ENCODE measurements at regions not wholly inside any gene's neighbourhood (a gene's known extent, or its start where the extent isn't known, plus 50 kb on each side); places are given as distances from the start of the nearest gene placed in this dataset.

DNA sequence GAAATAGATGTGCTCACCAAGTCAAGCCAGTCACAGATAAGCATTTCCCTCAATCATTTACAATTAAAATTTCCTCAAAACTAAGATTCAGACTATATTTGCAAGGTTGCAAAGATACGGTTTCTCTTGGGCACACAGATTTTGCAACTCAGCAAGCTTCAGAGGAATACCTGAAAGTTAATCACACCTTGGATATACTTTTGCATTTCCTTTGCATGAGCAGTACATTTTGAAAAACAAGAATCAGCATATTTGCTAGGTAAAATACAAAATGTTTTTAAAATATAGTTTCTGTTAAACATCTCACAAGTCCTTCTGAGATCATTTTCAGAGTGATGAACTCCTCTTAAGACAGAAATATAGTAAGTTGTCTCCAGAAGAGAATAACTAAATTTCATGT, 336.9 kb downstream of the DUSP6 start:
- H3K27ac Mint-ChIP-seq: no peak overlapping the region
- intact Hi-C loops (cut with micrococcal nuclease): loop anchor here (5.0 to 10.0 kb wide), 6 partner anchors 659 to 1922 kb away; no protein-coding TSS in a partner anchor

GRCh38 chr12:88998421-88998820, 353.9 kb downstream of the DUSP6 start:
- Mint-ChIP-seq H3K27me3 (peaks cover 6% of the 10 kb centered on the region), H3K9me3 (no peaks in the 10 kb centered on the region), H3K4me3 (no peak overlapping the region), H3K36me3 (no peaks in the 10 kb centered on the region), H3K4me1 (ENCODE audit: low read depth) (no peaks in the 10 kb centered on the region), H3K27ac (no peak overlapping the region)
- CTCF ChIA-PET: no interaction called here
- DNase-seq: no peak
- POLR2A ChIA-PET: no interaction called here
- intact Hi-C loops (cut with micrococcal nuclease): no loop called here

More for the DNA sequence above, 336.9 kb downstream of the DUSP6 start:
- no peaks in the 10 kb centered on the region for H3K36me3 Mint-ChIP-seq
- H3K4me3 Mint-ChIP-seq: no peak overlapping the region
- CTCF ChIA-PET: no interaction called here
- no peaks in the 10 kb centered on the region for H3K9me3 Mint-ChIP-seq
- POLR2A ChIA-PET: no interaction called here
- peaks cover 12% of the 10 kb centered on the region for H3K27me3 Mint-ChIP-seq
- DNase-seq: no peak
- peaks cover 4% of the 10 kb centered on the region for H3K4me1 Mint-ChIP-seq (ENCODE audit: low read depth)

DNA sequence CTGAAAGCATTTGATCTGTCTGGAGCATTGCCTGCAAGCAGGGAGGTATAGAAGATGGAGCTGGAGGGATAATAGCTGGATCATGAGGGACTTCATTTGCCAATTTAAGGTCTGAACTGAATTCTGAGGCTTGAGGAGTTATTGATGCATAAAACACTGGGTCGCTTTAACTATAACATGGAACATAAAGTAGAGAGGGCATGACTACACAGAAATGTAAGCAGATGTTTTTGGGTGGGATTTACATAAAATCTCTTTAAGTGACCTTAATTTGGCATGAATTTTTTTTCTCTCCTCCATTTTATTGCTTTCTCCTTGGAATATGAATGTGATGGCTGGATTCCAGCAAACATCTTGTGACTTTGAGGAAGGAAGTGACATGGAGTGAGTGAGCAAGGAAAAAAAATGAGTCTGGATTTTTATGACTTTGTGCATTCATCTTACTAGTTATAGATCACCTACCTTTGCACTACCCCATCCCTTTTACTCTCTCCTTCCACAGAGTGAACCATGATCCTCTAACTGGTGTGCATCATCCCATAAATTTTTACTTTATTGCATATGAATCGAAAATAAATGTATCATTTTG, 356.0 kb downstream of the DUSP6 start:
- CTCF ChIA-PET: no interaction called here
- Mint-ChIP-seq H3K4me1 (ENCODE audit: low read depth) (no peaks in the 10 kb centered on the region), H3K27me3 (peaks cover 6% of the 10 kb centered on the region), H3K36me3 (no peaks in the 10 kb centered on the region), H3K27ac (no peak overlapping the region), H3K4me3 (no peak overlapping the region), H3K9me3 (no peaks in the 10 kb centered on the region)
- DNase-seq: no peak
- POLR2A ChIA-PET: no interaction called here
- intact Hi-C loops (cut with micrococcal nuclease): no loop called here

DNA sequence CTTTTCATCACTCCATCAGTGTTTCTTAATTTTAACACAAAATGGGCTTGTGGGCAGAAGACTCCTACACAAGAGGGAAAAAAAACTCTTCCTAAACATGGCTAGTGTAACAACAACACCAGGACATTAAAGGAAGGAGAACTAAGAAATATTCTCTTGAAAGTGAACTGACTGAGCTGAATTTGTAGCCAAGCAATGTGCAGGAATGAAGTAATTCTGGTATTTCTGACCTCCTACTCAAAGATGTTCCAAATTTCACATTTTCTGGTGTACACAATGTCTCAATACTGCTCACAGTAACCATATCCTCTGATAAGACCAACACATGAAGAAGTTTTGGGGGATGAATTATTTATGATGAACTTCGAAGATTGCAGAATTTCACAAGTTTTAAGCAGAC, 357.3 kb downstream of the DUSP6 start:
- Mint-ChIP-seq H3K36me3 (no peaks in the 10 kb centered on the region), H3K4me1 (ENCODE audit: low read depth) (no peaks in the 10 kb centered on the region), H3K27me3 (peaks cover 6% of the 10 kb centered on the region), H3K9me3 (no peaks in the 10 kb centered on the region), H3K4me3 (no peak overlapping the region), H3K27ac (no peak overlapping the region)
- no peak for DNase-seq
- intact Hi-C loops (cut with micrococcal nuclease): no loop called here
- ChIA-PET POLR2A (no interaction called here), CTCF (interaction anchor here (0.6 to 1.9 kb wide), 2 partner anchors 43 to 840 kb away, joined by 3 to 5 read pairs; no protein-coding TSS in a partner anchor)

GRCh38 chr12:88994537-88994936, 357.8 kb downstream of the DUSP6 start:
- H3K9me3 Mint-ChIP-seq: no peaks in the 10 kb centered on the region
- H3K36me3 Mint-ChIP-seq: no peaks in the 10 kb centered on the region
- CTCF ChIA-PET: interaction anchor here (0.6 to 1.9 kb wide), 3 partner anchors 44 to 1208 kb away, joined by 3 to 5 read pairs (median 3); no protein-coding TSS in a partner anchor
- no peaks in the 10 kb centered on the region for H3K4me1 Mint-ChIP-seq (ENCODE audit: low read depth)
- peaks cover 6% of the 10 kb centered on the region for H3K27me3 Mint-ChIP-seq
- no peak for DNase-seq
- no peak overlapping the region for H3K27ac Mint-ChIP-seq
- POLR2A ChIA-PET: no interaction called here
- H3K4me3 Mint-ChIP-seq: no peak overlapping the region
- intact Hi-C loops (cut with micrococcal nuclease): no loop called here

- DNase-seq: no peak
- Mint-ChIP-seq H3K9me3 (no peaks in the 10 kb centered on the region), H3K27ac (no peak overlapping the region), H3K27me3 (peaks cover 6% of the 10 kb centered on the region), H3K4me1 (ENCODE audit: low read depth) (no peaks in the 10 kb centered on the region), H3K4me3 (no peak overlapping the region), H3K36me3 (no peaks in the 10 kb centered on the region)
- POLR2A ChIA-PET: no interaction called here
- intact Hi-C loops (cut with micrococcal nuclease): no loop called here
- CTCF ChIA-PET: interaction anchor here (0.6 to 1.9 kb wide), 4 partner anchors 10 to 1208 kb away, joined by 3 to 5 read pairs (median 4); no protein-coding TSS in a partner anchor
Observed at GRCh38 chr12:88993651-88994050, 358.6 kb downstream of the DUSP6 start.

- Mint-ChIP-seq H3K4me3 (no peak overlapping the region), H3K4me1 (ENCODE audit: low read depth) (no peaks in the 10 kb centered on the region), H3K9me3 (no peaks in the 10 kb centered on the region), H3K36me3 (no peaks in the 10 kb centered on the region), H3K27ac (no peak overlapping the region), H3K27me3 (peaks cover 15% of the 10 kb centered on the region)
- CTCF ChIA-PET: interaction anchor here (0.6 kb wide), 1 partner anchor 591 kb away, joined by 3 read pairs; no protein-coding TSS in a partner anchor
- intact Hi-C loops (cut with micrococcal nuclease): no loop called here
- POLR2A ChIA-PET: no interaction called here
- no peak for DNase-seq
Observed at GRCh38 chr12:88986056-88986455, 366.2 kb downstream of the DUSP6 start.

DNA sequence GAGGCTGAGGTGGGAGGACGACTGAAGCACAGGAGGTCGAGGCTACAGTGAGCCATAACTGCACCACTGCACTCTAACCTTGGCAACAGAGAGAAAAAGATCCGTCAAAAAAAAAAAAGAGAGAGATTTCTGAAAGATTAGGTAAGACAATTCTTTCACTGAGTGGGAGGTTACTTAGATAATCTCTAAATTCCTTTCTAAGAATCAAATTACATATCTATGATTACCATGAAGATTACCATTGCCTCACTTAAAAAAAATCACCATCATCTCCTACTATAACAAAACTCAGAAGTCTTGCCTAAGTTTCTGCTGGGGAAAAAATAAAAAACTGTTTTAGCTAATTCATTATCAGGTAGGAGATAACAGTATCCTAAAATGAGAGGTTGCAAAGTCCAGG, 366.7 kb downstream of the DUSP6 start:
- Mint-ChIP-seq H3K27ac (no peak overlapping the region), H3K36me3 (no peaks in the 10 kb centered on the region), H3K4me3 (no peak overlapping the region), H3K4me1 (ENCODE audit: low read depth) (no peaks in the 10 kb centered on the region), H3K9me3 (no peaks in the 10 kb centered on the region), H3K27me3 (peaks cover 15% of the 10 kb centered on the region)
- no peak for DNase-seq
- intact Hi-C loops (cut with micrococcal nuclease): no loop called here
- CTCF ChIA-PET: interaction anchor here (0.6 kb wide), 1 partner anchor 591 kb away, joined by 3 read pairs; no protein-coding TSS in a partner anchor
- POLR2A ChIA-PET: no interaction called here

DNA sequence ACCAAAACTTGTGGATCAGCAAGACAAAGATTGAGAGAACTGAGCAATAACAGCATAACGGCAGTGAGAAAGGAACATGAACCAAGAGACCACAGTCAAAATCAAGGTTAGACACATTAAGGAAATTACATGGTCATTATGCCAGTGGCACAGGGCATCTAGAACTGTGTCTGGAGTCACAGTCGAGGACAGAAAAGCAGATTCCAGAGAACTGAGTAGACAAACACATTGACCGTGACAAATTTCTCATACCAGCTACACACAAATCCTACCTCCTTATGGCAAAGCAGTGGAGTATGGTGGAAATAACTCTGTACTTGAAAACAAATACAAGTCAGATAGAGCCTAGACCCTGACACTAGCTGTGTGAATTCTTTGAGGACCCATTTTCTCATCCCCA, 367.3 kb downstream of the DUSP6 start:
- POLR2A ChIA-PET: no interaction called here
- intact Hi-C loops (cut with micrococcal nuclease): no loop called here
- Mint-ChIP-seq H3K27me3 (peaks cover 19% of the 10 kb centered on the region), H3K36me3 (no peaks in the 10 kb centered on the region), H3K27ac (no peak overlapping the region), H3K4me1 (ENCODE audit: low read depth) (no peaks in the 10 kb centered on the region), H3K9me3 (no peaks in the 10 kb centered on the region), H3K4me3 (no peak overlapping the region)
- DNase-seq: no peak
- CTCF ChIA-PET: no interaction called here

GRCh38 chr12:88982694-88983093, 369.6 kb downstream of the DUSP6 start:
- intact Hi-C loops (cut with micrococcal nuclease): no loop called here
- no peak overlapping the region for H3K27ac Mint-ChIP-seq
- no peaks in the 10 kb centered on the region for H3K36me3 Mint-ChIP-seq
- H3K4me1 Mint-ChIP-seq (ENCODE audit: low read depth): no peaks in the 10 kb centered on the region
- POLR2A ChIA-PET: no interaction called here
- no peak overlapping the region for H3K4me3 Mint-ChIP-seq
- CTCF ChIA-PET: no interaction called here
- no peaks in the 10 kb centered on the region for H3K9me3 Mint-ChIP-seq
- no peak for DNase-seq
- H3K27me3 Mint-ChIP-seq: peaks cover 23% of the 10 kb centered on the region

GRCh38 chr12:88977115-88977514, 375.2 kb downstream of the DUSP6 start:
- no peak for DNase-seq
- CTCF ChIA-PET: no interaction called here
- Mint-ChIP-seq H3K27me3 (peaks cover 12% of the 10 kb centered on the region), H3K36me3 (no peaks in the 10 kb centered on the region), H3K9me3 (no peaks in the 10 kb centered on the region), H3K27ac (no peak overlapping the region), H3K4me1 (ENCODE audit: low read depth) (no peaks in the 10 kb centered on the region), H3K4me3 (no peak overlapping the region)
- intact Hi-C loops (cut with micrococcal nuclease): no loop called here
- POLR2A ChIA-PET: no interaction called here

GRCh38 chr12:88973998-88974397, 378.3 kb downstream of the DUSP6 start:
- Mint-ChIP-seq H3K27me3 (peaks cover 4% of the 10 kb centered on the region), H3K36me3 (no peaks in the 10 kb centered on the region), H3K27ac (no peak overlapping the region), H3K4me1 (ENCODE audit: low read depth) (no peaks in the 10 kb centered on the region), H3K9me3 (no peaks in the 10 kb centered on the region), H3K4me3 (no peak overlapping the region)
- ChIA-PET POLR2A (no interaction called here), CTCF (no interaction called here)
- no peak for DNase-seq
- intact Hi-C loops (cut with micrococcal nuclease): no loop called here

- no peak overlapping the region for H3K4me3 Mint-ChIP-seq
- CTCF ChIA-PET: no interaction called here
- H3K27me3 Mint-ChIP-seq: no peaks in the 10 kb centered on the region
- no peaks in the 10 kb centered on the region for H3K9me3 Mint-ChIP-seq
- POLR2A ChIA-PET: no interaction called here
- DNase-seq: no peak
- no peaks in the 10 kb centered on the region for H3K36me3 Mint-ChIP-seq
- no peak overlapping the region for H3K27ac Mint-ChIP-seq
- intact Hi-C loops (cut with micrococcal nuclease): no loop called here
- H3K4me1 Mint-ChIP-seq (ENCODE audit: low read depth): no peaks in the 10 kb centered on the region
Observed at GRCh38 chr12:88970740-88971139, 381.6 kb downstream of the DUSP6 start.
